Endothelial cell of umbilical vein (primary cell): ENCODE measurements at regions not wholly inside any gene's neighbourhood (a gene's known extent, or its start where the extent isn't known, plus 50 kb on each side); places are given as distances from the start of the nearest gene placed in this dataset.

Experiments used
- BruUV-seq: library from RNA; stranded (reverse); fragments of 400-500 nt; replicated peaks from 2 replicates; lab custom pipeline; 2021; lab: Mats Ljungman, UMichigan
- CTCF ChIA-PET: fragments of 300-600, 350-600 bp; sonication (Branson Sonifier 250); formaldehyde crosslinking; loops from one replicate; lab custom pipeline; 2021; ENCODE audit warnings: antibody characterized with exemption, inconsistent platforms; lab: Charles Lee
- POLR2A ChIA-PET: fragments of 300-600, 350-600 bp; sonication (Branson Sonifier 250); formaldehyde crosslinking; loops from one replicate; lab custom pipeline; 2021; ENCODE audit warnings: antibody characterized with exemption, inconsistent platforms; lab: Charles Lee
- DNase-seq: peaks from one replicate; pipeline ENCODE4 v3.0.0-alpha.2; 2011; ENCODE audit warnings: low read depth, low spot score
- FAIRE-seq: peaks from 2 replicates; lab custom pipeline; 2011; peaks lifted over from hg19 to GRCh38; lab: Jason Lieb, UNC
- H2AFZ ChIP-seq: 2 replicates; pipeline ENCODE4 v1.6.0; 2012; ENCODE audit warnings: low read depth, low read length, control low read depth, inconsistent platforms
- H3K27ac ChIP-seq: 2 replicates; pipeline ENCODE4 v1.5.1; 2011; ENCODE audit warnings: low read depth, mild to moderate bottlenecking, control low read depth, low read length, moderate library complexity; ENCODE audit not compliant: insufficient read depth
- H3K27me3 ChIP-seq, 2 experiments: 2 replicates each; pipeline versions ENCODE4 v1.6.0 to v1.6.1; 2011; ENCODE audit warnings: low read length in 2 of 2, mixed read lengths in 1 of 2; ENCODE audit not compliant: control insufficient read depth in 2 of 2, insufficient read depth in 2 of 2
- H3K36me3 ChIP-seq, 2 experiments: 2 replicates in 1 of 2; 3 replicates in 1 of 2; pipeline ENCODE4 v1.5.1; 2011; ENCODE audit warnings: low read length in 2 of 2, mild to moderate bottlenecking in 1 of 2, moderate library complexity in 1 of 2; ENCODE audit not compliant: control insufficient read depth in 2 of 2, insufficient read depth in 2 of 2; ENCODE audit errors: extremely low read depth in 1 of 2
- H3K4me1 ChIP-seq: 3 replicates; pipeline ENCODE4 v1.5.1; 2011; ENCODE audit warnings: mild to moderate bottlenecking, low read length; ENCODE audit not compliant: control insufficient read depth, insufficient read depth; ENCODE audit errors: extremely low read depth
- H3K4me2 ChIP-seq: 2 replicates; pipeline ENCODE4 v1.6.1; 2011; ENCODE audit warnings: low read length, control low read depth, mixed read lengths; ENCODE audit not compliant: insufficient read depth
- H3K4me3 ChIP-seq, 3 experiments: fragments of 200-600 bp in 1 of 3; sonication (generic), shearing (Covaris generic) in 1 of 3; replicated peaks in 1 of 3; 2 replicates each; pipeline ENCODE4 v1.5.1; 2011 to 2016; ENCODE audit warnings: control low read depth in 3 of 3, low read length in 3 of 3, mild to moderate bottlenecking in 2 of 3, inconsistent platforms in 1 of 3, low read depth in 1 of 3, moderate library complexity in 1 of 3; ENCODE audit not compliant: insufficient read depth in 1 of 3
- H3K79me2 ChIP-seq: 2 replicates; pipeline ENCODE4 v1.6.0; 2012; ENCODE audit warnings: low read length, inconsistent platforms; ENCODE audit not compliant: control insufficient read depth, insufficient read depth
- H3K9ac ChIP-seq: replicated peaks from 2 replicates; pipeline ENCODE3; 2011; ENCODE audit warnings: low read length, control low read depth; ENCODE audit not compliant: insufficient read depth; ENCODE audit errors: extremely low read depth
- H3K9me1 ChIP-seq: replicated peaks from 3 replicates; pipeline ENCODE4 v1.6.0; 2011; ENCODE audit warnings: mild to moderate bottlenecking, low read length; ENCODE audit not compliant: control insufficient read depth, insufficient read depth; ENCODE audit errors: extremely low read depth
- H3K9me3 ChIP-seq: replicated peaks from 2 replicates; pipeline ENCODE4 v1.5.1; 2012; ENCODE audit warnings: low read length, inconsistent platforms; ENCODE audit not compliant: control insufficient read depth, insufficient read depth
- H4K20me1 ChIP-seq: replicated peaks from 2 replicates; pipeline ENCODE3; 2011; ENCODE audit warnings: mild to moderate bottlenecking, low read length; ENCODE audit not compliant: control insufficient read depth, insufficient read depth; ENCODE audit errors: extremely low read depth
- EZH2 ChIP-seq: IDR thresholded peaks from 2 replicates; pipeline ENCODE4 v1.6.1; 2012; ENCODE audit warnings: borderline replicate concordance, low read depth, mild to moderate bottlenecking, moderate library complexity, low read length, inconsistent platforms; ENCODE audit not compliant: severe bottlenecking
- FOS ChIP-seq: IDR thresholded peaks from 2 replicates; pipeline ENCODE4 v1.6.1; 2011; ENCODE audit warnings: mild to moderate bottlenecking, low read length, moderate library complexity, borderline replicate concordance; ENCODE audit not compliant: insufficient read depth
- GATA2 ChIP-seq: IDR thresholded peaks from 2 replicates; pipeline ENCODE4 v1.7.0; 2011; ENCODE audit warnings: low read depth, mild to moderate bottlenecking, moderate library complexity, mixed read lengths, low read length; ENCODE audit not compliant: insufficient read length, insufficient read depth
- JUN ChIP-seq: IDR thresholded peaks from 2 replicates; pipeline ENCODE4 v1.6.1; 2011; ENCODE audit warnings: borderline replicate concordance, low read depth; ENCODE audit not compliant: insufficient read length, insufficient read depth
- MYC ChIP-seq: IDR thresholded peaks from one replicate; pipeline ENCODE4 v1.6.1; 2011; ENCODE audit warnings: mild to moderate bottlenecking, low read depth, low read length
- POLR2A ChIP-seq: IDR thresholded peaks from 2 replicates; pipeline ENCODE4 v1.6.1; 2012; ENCODE audit warnings: low read depth, mild to moderate bottlenecking, control low read depth, low read length
- POLR2AphosphoS5 ChIP-seq: IDR thresholded peaks from 2 replicates; pipeline ENCODE4 v1.6.1; 2012; ENCODE audit warnings: low read depth, mild to moderate bottlenecking, control low read depth, low read length, moderate library complexity; ENCODE audit not compliant: insufficient read depth
- dilution Hi-C: fragments of 300-500 bp; cut with MboI; formaldehyde crosslinking; loops from one replicate; pipeline ENCODE4 v1.15.0; 2019; ENCODE audit warnings: low sequenced_read_pairs; ENCODE audit not compliant: extremely low pct_ligation_motif_present
- intact Hi-C: fragments of 100-400 bp; cut with micrococcal nuclease; formaldehyde crosslinking; loops from one replicate; pipeline ENCODE4 v1.10.0; 2022
- TF ChIP-seq, protein P1 (sequence below), 2 donors: IDR thresholded peaks; 1 replicate in 1 of 2; 2 replicates in 1 of 2; pipeline ENCODE4 v1.5.1; 2011; ENCODE audit warnings: low read length in 2 of 2, mild to moderate bottlenecking in 2 of 2, moderate library complexity in 2 of 2, control low read depth in 1 of 2, inconsistent platforms in 1 of 2, low read depth in 1 of 2; ENCODE audit not compliant: insufficient read depth in 1 of 2; ENCODE audit errors: extremely low read depth in 1 of 2
- TF ChIP-seq, protein P2 (sequence below): IDR thresholded peaks from 2 replicates; pipeline ENCODE4 v1.6.1; 2011; ENCODE audit not compliant: insufficient read depth, insufficient read length

DNA sequence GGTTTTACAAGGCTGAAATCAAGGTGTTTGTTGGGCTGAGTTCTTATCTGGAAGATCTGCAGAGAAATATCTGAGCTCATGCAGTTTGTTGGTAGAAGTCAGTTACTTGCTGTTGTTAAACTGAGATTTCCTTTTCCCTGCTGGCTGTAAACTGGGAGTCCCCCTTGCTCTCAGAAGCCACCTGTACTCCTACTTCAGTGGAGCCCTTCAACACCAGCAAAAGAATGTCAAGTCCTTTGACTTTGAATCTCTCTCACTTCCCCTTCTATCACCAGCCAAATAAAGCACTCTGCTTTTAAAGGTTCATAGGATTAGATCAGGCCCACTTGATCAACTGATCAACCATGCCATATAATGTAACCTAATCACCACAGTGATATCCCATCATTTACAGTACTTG is 252.2 kb upstream of the CDH7 start:
- ChIA-PET CTCF (no interaction called here), POLR2A (no interaction called here)
- Histone ChIP-seq H3K9ac (no peak overlapping the region), H3K27me3 (no peaks in the 10 kb centered on the region), H3K36me3 (no peaks in the 10 kb centered on the region), H3K27ac (no peak overlapping the region), H3K79me2 (no peaks in the 10 kb centered on the region), H3K4me1 (no peaks in the 10 kb centered on the region), H3K4me3 (no peak overlapping the region), H4K20me1 (no peaks in the 10 kb centered on the region), H3K9me3 (no peaks in the 10 kb centered on the region), H3K4me2 (no peak overlapping the region), H3K9me1 (no peaks in the 10 kb centered on the region), H2AFZ (no peak overlapping the region)
- DNase-seq (no peak), FAIRE-seq (no peak)
- BruUV-seq = no TSS peak
- no peak for TF ChIP-seq MYC
- no peak for TF ChIP-seq GATA2
- no peak for TF ChIP-seq EZH2
- TF ChIP-seq POLR2AphosphoS5 = no peak
- no peak for TF ChIP-seq POLR2A
- TF ChIP-seq, protein P1, sequence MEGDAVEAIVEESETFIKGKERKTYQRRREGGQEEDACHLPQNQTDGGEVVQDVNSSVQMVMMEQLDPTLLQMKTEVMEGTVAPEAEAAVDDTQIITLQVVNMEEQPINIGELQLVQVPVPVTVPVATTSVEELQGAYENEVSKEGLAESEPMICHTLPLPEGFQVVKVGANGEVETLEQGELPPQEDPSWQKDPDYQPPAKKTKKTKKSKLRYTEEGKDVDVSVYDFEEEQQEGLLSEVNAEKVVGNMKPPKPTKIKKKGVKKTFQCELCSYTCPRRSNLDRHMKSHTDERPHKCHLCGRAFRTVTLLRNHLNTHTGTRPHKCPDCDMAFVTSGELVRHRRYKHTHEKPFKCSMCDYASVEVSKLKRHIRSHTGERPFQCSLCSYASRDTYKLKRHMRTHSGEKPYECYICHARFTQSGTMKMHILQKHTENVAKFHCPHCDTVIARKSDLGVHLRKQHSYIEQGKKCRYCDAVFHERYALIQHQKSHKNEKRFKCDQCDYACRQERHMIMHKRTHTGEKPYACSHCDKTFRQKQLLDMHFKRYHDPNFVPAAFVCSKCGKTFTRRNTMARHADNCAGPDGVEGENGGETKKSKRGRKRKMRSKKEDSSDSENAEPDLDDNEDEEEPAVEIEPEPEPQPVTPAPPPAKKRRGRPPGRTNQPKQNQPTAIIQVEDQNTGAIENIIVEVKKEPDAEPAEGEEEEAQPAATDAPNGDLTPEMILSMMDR (IDR thresholded peaks at IDR 0.05; ENCODE audit: extremely low read depth in 1 of 2, insufficient read depth in 1 of 2, low read depth in 1 of 2, low read length in 2 of 2) = no peak
- no peak for TF ChIP-seq FOS
- TF ChIP-seq JUN = no peak
- TF ChIP-seq, protein P2, sequence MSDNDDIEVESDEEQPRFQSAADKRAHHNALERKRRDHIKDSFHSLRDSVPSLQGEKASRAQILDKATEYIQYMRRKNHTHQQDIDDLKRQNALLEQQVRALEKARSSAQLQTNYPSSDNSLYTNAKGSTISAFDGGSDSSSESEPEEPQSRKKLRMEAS = no peak
- dilution Hi-C loops (no loop called here), intact Hi-C loops (no loop called here)
